SU-DHL-6 (cell line): ENCODE measurements at regions not wholly inside any gene's neighbourhood (a gene's known extent, or its start where the extent isn't known, plus 50 kb on each side); places are given as distances from the start of the nearest gene placed in this dataset.

Experiments used
- H2AFZ ChIP-seq: fragments of 200-600 bp; sonication (generic); 2 replicates; pipeline ENCODE4 v1.6.1; 2014; ENCODE audit warnings: low read depth, mild to moderate bottlenecking, moderate library complexity, mixed read lengths, antibody characterized with exemption, low read length; ENCODE audit not compliant: severe bottlenecking
- H3F3A ChIP-seq: fragments of 200-600 bp; shearing (Covaris generic); 2 replicates; pipeline ENCODE4 v1.6.0; 2016; ENCODE audit warnings: antibody characterized with exemption, mild to moderate bottlenecking; ENCODE audit not compliant: insufficient read depth
- H3K27ac ChIP-seq: fragments of 200-600 bp; sonication (generic); 2 replicates; pipeline ENCODE4 v1.5.1; 2016; ENCODE audit warnings: low read depth, mild to moderate bottlenecking, low read length, moderate library complexity, mixed read lengths
- H3K27me3 ChIP-seq: fragments of 200-600 bp; sonication (generic), shearing (Covaris generic); 2 replicates; pipeline ENCODE4 v1.6.0; 2014; ENCODE audit warnings: mild to moderate bottlenecking, low read length
- H3K36me3 ChIP-seq: fragments of 200-600 bp; sonication (generic); 2 replicates; pipeline ENCODE4 v1.6.1; 2014; ENCODE audit warnings: mild to moderate bottlenecking, low read length, mixed read lengths
- H3K4me2 ChIP-seq: fragments of 300-600, 200-600 bp; shearing (Covaris generic), sonication (generic); 2 replicates; pipeline ENCODE4 v1.6.0; 2014; ENCODE audit warnings: low read length, low read depth, mild to moderate bottlenecking; ENCODE audit not compliant: poor library complexity, severe bottlenecking
- H3K4me3 ChIP-seq: fragments of 200-600 bp; sonication (generic); 2 replicates; pipeline ENCODE4 v1.5.1; 2014; ENCODE audit warnings: antibody characterized with exemption, low read length, mild to moderate bottlenecking, mixed read lengths; ENCODE audit not compliant: insufficient read depth, poor library complexity, severe bottlenecking
- H3K79me2 ChIP-seq: fragments of 200-600 bp; sonication (generic); 2 replicates; pipeline ENCODE4 v1.6.1; 2014; ENCODE audit warnings: mild to moderate bottlenecking, low read length, moderate library complexity; ENCODE audit not compliant: insufficient read depth
- H3K9ac ChIP-seq: fragments of 200-600 bp; sonication (generic); 2 replicates; pipeline ENCODE4 v1.7.0; 2014; ENCODE audit warnings: mild to moderate bottlenecking, low read length
- H3K9me2 ChIP-seq: fragments of 200-600 bp; sonication (generic); replicated peaks from 2 replicates; pipeline ENCODE4 v1.6.1; 2014; ENCODE audit warnings: low read length; ENCODE audit not compliant: insufficient read depth
- H3K9me3 ChIP-seq: fragments of 200-600 bp; sonication (generic); 2 replicates; pipeline ENCODE4 v1.6.1; 2014; ENCODE audit warnings: low read length, mixed read lengths; ENCODE audit not compliant: insufficient read depth
- H4K20me1 ChIP-seq: fragments of 200-600 bp; sonication (generic); 2 replicates; pipeline ENCODE4 v1.6.1; 2014; ENCODE audit warnings: low read depth, mild to moderate bottlenecking, antibody characterized with exemption, low read length, moderate library complexity, mixed read lengths
- CTCF ChIP-seq: fragments of 200-600 bp; sonication (generic); IDR thresholded peaks from one replicate; pipeline ENCODE4 v1.5.1; 2017; ENCODE audit warnings: antibody characterized with exemption, mild to moderate bottlenecking, low read length, moderate library complexity; ENCODE audit not compliant: insufficient read depth, poor library complexity, severe bottlenecking
- EZH2phosphoT487 ChIP-seq: fragments of 200-600 bp; sonication (generic), shearing (Covaris generic); conservative IDR thresholded peaks from 2 replicates; pipeline ENCODE4 v1.6.1; 2018; ENCODE audit warnings: mild to moderate bottlenecking, antibody characterized with exemption, low read length, moderate library complexity, mixed read lengths

- Histone ChIP-seq H3K9me2 (no peaks in the 10 kb centered on the region; the same call in 1 of the 2 replicates), H3K4me2 (no peak overlapping the region), H3K9ac (no peak overlapping the region), H3K27ac (no peak overlapping the region), H4K20me1 (no peaks in the 10 kb centered on the region), H3K79me2 (no peaks in the 10 kb centered on the region), H3K36me3 (no peaks in the 10 kb centered on the region), H3F3A (no peaks in the 10 kb centered on the region), H3K27me3 (no peaks in the 10 kb centered on the region), H2AFZ (no peak overlapping the region), H3K4me3 (no peak overlapping the region), H3K9me3 (no peaks in the 10 kb centered on the region)
- TF ChIP-seq EZH2phosphoT487 (no peak), CTCF (no peak)
Observed at GRCh38 chr9:28583832-28584231, 1010.6 kb upstream of the C9orf72 start.

- Histone ChIP-seq H3K4me2 (no peak overlapping the region), H3K9me3 (no peaks in the 10 kb centered on the region), H3K79me2 (no peaks in the 10 kb centered on the region), H3K27me3 (no peaks in the 10 kb centered on the region), H3K9ac (no peak overlapping the region), H3K27ac (no peak overlapping the region), H2AFZ (no peak overlapping the region), H4K20me1 (no peaks in the 10 kb centered on the region), H3F3A (no peaks in the 10 kb centered on the region), H3K9me2 (no peaks in the 10 kb centered on the region; the same call in 1 of the 2 replicates), H3K36me3 (no peaks in the 10 kb centered on the region), H3K4me3 (no peak overlapping the region)
- TF ChIP-seq CTCF (no peak), EZH2phosphoT487 (no peak)
Observed at GRCh38 chr9:28584542-28584941, 1011.3 kb upstream of the C9orf72 start.

- Histone ChIP-seq H3K27me3 (no peaks in the 10 kb centered on the region), H3F3A (no peaks in the 10 kb centered on the region), H3K9ac (no peak overlapping the region), H2AFZ (no peak overlapping the region), H4K20me1 (no peaks in the 10 kb centered on the region), H3K9me2 (no peaks in the 10 kb centered on the region; the same call in 1 of the 2 replicates), H3K4me3 (no peak overlapping the region), H3K4me2 (no peak overlapping the region), H3K36me3 (no peaks in the 10 kb centered on the region), H3K9me3 (no peaks in the 10 kb centered on the region), H3K79me2 (no peaks in the 10 kb centered on the region), H3K27ac (no peak overlapping the region)
- no peak for TF ChIP-seq EZH2phosphoT487
- no peak for TF ChIP-seq CTCF
Observed at GRCh38 chr9:28587052-28587451, 1013.8 kb upstream of the C9orf72 start.
